ENCODE measurements at regions not wholly inside any gene's neighbourhood (a gene's known extent, or its start where the extent isn't known, plus 50 kb on each side); places are given as distances from the start of the nearest gene placed in this dataset.

GRCh38 chr7:21146642-21147423 lies 281.1 kb upstream of the SP4 start:
- DNase-seq (ENCODE audit: low read depth) = no peak

- DNase-seq (ENCODE audit: low read depth) = no peak
Observed at GRCh38 chr7:21149809-21150208, 278.1 kb upstream of the SP4 start.

DNA sequence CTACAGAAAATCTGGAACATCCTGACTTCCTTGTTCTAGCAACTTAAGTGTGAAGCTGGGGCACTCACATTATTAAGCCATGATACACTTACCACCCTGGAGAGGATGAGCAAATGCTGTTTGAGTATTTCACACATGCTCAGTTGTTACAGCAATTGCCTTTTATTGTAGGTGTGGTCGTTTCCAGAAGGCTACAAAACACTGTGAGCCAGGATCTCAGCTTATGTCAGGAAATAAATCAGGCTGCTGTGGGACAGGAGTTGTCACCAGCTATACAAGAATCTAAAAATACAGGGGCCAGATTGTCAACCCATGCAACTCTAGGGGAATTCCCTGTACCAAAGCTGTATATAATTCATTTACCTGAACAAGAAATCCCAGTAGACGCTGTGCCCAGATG lies 273.3 kb upstream of the SP4 start:
- DNase-seq (ENCODE audit: low read depth) = no peak

GRCh38 chr7:21159506-21159905 lies 268.4 kb upstream of the SP4 start:
- no peak for DNase-seq (ENCODE audit: low read depth)

DNA sequence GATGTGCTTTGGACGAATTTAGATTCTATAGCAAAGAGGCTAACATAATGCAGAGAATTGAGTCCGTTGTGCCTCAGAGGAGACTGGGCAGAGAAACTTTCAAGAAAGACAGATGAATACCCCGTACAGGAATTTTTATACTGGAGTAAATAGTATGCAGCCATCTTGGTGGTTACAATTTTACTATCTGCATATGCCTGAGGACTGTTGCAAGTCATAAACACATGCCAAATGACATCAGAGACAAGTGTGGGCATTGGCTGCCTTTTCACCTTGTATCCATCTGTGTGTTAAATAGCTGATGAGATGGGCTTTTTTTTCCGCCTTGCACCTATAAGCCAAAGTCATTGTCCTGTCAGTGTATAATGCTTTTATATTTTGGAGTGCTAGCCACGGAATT lies 267.5 kb upstream of the SP4 start:
- no peak for DNase-seq (ENCODE audit: low read depth)

- DNase-seq (ENCODE audit: low read depth) = no peak
Observed at GRCh38 chr7:21167942-21168341, 259.9 kb upstream of the SP4 start.

GRCh38 chr7:21169667-21170580 lies 258.0 kb upstream of the SP4 start:
- no peak for DNase-seq (ENCODE audit: low read depth)

- DNase-seq (ENCODE audit: low read depth) = no peak
Observed at GRCh38 chr7:21172800-21173199, 255.1 kb upstream of the SP4 start.

GRCh38 chr7:21173436-21173835 lies 254.4 kb upstream of the SP4 start:
- no peak for DNase-seq (ENCODE audit: low read depth)

DNA sequence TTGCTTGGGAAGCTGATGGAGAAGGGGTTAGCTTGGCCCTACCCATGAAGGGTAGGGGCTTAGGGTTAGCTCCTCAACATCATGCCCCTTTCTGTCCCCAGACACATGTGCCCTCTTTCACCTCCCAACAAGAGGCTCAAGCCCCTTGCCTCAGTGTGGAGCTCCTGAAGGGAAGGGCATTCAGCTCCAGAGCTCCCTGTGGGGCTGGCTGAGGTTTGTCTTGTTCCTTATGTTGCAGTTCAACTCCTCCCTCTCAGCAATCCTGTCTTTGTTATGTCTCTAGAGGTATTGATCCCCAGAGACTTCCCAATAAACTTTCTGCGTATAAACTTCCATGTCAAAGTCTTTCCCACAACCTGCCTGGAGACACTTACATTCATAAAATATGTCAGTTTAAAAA lies 252.2 kb upstream of the SP4 start:
- DNase-seq (ENCODE audit: low read depth) = no peak

GRCh38 chr7:21184942-21185652 lies 242.8 kb upstream of the SP4 start:
- DNase-seq (ENCODE audit: low read depth) = no peak

- DNase-seq (ENCODE audit: low read depth) = no peak
Observed at GRCh38 chr7:21185653-21186265, 242.1 kb upstream of the SP4 start.

- DNase-seq (ENCODE audit: low read depth) = no peak
Observed at GRCh38 chr7:21191321-21192073, 236.4 kb upstream of the SP4 start.

DNA sequence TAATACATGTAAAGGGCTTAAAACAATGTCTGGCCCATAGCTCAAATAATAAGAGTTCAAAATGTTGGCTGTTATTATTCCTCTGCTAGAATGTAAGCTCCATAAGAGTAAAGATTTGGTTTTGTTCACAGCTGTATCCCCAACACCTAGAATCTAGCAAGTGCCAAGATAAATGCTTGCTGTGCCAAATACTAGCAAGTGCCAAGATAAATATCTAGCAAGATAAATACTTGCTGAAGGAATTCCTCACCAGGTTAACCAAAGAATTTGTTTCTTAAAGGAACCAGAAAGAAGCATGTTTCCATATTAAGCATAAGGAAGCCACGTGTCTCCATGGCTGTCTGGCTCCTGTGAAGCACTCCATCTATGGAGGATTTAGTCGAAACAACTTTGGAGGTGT lies 235.2 kb upstream of the SP4 start:
- no peak for DNase-seq (ENCODE audit: low read depth)

GRCh38 chr7:21193895-21194294 lies 234.0 kb upstream of the SP4 start:
- no peak for DNase-seq (ENCODE audit: low read depth)

DNA sequence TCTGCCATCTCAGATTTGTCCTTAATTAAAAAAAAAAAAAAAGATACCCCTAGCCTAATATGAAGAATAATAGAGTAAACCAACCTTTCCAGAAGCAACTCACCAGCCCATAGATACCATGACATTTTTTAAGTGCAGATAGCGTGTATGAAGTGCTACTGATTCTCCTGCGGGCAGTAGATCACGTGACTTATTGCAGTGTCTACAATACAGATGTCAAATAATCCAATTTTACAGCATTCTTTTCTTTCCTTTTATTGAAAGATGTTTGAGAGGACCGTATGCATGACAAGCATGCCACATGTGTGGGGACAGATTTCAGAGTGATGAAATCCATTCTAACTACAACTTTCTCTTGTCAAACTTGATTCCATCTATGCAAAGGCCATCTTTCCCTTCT lies 232.9 kb upstream of the SP4 start:
- DNase-seq (ENCODE audit: low read depth) = no peak

DNA sequence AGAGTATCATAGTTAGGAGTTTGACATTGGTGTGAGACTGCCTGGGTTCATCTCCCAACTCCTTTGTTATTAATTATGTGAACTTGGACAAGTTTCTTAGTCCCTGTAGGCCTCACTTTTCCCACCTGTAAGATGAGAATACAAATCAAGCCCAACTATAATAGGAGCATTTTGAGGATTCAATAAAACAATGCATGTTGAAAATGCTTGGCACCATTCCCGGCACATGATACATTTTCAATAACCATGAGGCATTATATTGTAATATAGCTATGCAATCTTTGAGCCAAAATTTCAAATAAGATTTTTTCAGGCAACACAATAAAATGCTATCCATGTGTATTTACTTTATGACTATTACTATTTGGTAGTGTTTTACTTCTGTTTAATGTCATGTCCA lies 229.0 kb upstream of the SP4 start:
- no peak for DNase-seq (ENCODE audit: low read depth)

DNA sequence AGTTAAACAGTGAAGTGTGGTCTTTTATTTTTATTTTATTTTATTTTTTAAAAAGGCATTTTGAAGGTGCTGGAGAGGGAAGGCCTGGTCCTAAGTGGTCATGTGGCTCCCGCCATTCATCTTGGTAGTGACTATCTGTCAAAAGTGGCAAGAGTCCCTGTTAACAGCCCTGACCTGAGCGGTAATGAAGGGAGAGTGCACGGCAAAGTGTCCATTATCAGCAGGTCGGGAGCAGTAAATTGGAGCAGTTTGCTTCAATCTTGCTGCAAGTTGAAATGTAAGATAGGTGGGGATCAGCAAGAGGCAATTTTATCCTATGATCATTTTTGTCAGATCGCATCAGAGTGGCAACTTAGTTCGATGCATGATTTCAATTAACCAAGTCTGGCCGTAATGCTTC lies 227.4 kb upstream of the SP4 start:
- DNase-seq (ENCODE audit: low read depth) = no peak

DNA sequence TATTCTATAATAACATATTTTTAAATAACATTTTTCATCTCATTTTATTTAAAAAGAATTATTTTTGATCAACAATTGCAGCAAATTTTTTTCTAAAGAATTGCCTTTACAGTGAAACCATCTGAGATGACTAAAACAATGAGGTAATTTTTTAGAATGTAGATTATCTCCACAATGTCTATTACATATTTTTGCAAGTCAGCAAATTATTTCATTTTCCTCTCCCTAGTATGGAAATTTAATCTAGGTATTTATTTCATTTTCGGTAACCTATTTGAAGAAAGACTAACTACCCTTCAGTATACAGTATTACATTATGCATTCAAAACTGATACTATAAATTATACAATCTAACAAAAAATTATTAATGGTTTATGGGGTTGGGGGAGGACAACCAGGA lies 213.2 kb upstream of the SP4 start:
- DNase-seq (ENCODE audit: low read depth) = no peak

DNA sequence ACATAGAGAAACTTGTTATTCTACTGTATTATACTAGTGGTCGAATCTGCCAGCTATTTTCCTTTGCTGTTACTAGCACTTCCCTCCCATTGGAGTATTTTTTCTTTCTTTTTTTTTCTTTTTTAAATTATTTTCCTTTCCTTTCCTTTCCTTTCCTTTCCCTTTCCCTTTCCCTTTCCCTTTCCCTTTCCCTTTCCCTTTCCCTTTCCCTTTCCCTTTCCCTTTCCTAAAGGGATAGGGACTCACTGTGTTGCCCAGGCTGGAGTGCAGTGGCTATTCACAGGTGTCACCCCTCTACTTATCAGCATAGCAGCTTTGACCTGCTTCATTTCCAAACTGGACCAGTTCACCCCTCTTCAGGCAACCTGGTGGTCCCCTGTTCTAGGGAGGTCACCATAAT lies 212.6 kb upstream of the SP4 start:
- DNase-seq (ENCODE audit: low read depth) = no peak

DNA sequence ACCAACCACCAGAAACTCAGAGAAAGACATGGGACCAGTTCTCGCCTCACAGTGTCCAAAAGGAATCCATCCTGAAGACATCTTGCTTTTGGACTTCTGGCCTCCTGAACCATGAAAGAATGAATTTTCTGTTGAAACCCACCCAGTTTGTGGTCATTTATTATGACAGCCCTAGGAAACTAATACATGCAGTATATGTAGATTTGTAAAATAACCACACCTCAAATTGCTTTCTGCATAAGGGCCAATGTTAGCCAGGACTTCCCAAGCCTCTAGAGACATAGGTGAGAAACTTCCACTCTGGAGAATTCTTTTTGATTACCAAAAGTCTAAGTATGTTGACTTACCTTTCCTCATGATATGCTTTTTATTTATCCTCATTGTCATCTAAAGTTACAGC lies 210.5 kb upstream of the SP4 start:
- DNase-seq (ENCODE audit: low read depth) = no peak

DNA sequence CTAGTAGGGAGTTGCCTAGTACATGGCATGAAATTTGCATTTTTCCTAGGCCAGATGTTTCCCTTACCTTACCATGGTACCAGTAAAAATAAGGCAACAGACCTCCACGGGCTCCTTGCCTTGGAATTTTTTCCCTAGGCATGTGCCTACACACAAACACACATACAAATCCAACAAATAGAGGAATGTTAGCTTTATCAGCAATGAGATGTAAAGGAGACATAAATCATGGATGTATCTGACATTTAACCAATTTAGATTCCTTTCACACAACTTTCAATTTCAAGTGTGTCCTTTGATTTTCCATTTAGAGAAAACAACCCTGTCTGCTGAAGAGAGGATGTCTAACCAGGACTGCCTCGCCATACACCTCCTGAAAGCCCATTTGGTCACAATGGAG lies 209.7 kb upstream of the SP4 start:
- DNase-seq (ENCODE audit: low read depth) = no peak
